Endothelial cell of umbilical vein (primary cell): ENCODE measurements at regions not wholly inside any gene's neighbourhood (a gene's known extent, or its start where the extent isn't known, plus 50 kb on each side); places are given as distances from the start of the nearest gene placed in this dataset.

Source experiments
- BruUV-seq: library from RNA; stranded (reverse); fragments of 400-500 nt; replicated peaks from 2 replicates; lab custom pipeline; 2021; lab: Mats Ljungman, UMichigan
- CTCF ChIA-PET: fragments of 300-600, 350-600 bp; sonication (Branson Sonifier 250); formaldehyde crosslinking; loops from one replicate; lab custom pipeline; 2021; ENCODE audit warnings: antibody characterized with exemption, inconsistent platforms; lab: Charles Lee
- POLR2A ChIA-PET: fragments of 300-600, 350-600 bp; sonication (Branson Sonifier 250); formaldehyde crosslinking; loops from one replicate; lab custom pipeline; 2021; ENCODE audit warnings: antibody characterized with exemption, inconsistent platforms; lab: Charles Lee
- DNase-seq: peaks from one replicate; pipeline ENCODE4 v3.0.0-alpha.2; 2011; ENCODE audit warnings: low read depth, low spot score
- FAIRE-seq: peaks from 2 replicates; lab custom pipeline; 2011; peaks lifted over from hg19 to GRCh38; lab: Jason Lieb, UNC
- H2AFZ ChIP-seq: 2 replicates; pipeline ENCODE4 v1.6.0; 2012; ENCODE audit warnings: low read depth, low read length, control low read depth, inconsistent platforms
- H3K27ac ChIP-seq: 2 replicates; pipeline ENCODE4 v1.5.1; 2011; ENCODE audit warnings: low read depth, mild to moderate bottlenecking, control low read depth, low read length, moderate library complexity; ENCODE audit not compliant: insufficient read depth
- H3K27me3 ChIP-seq, 2 experiments: 2 replicates each; pipeline versions ENCODE4 v1.6.0 to v1.6.1; 2011; ENCODE audit warnings: low read length in 2 of 2, mixed read lengths in 1 of 2; ENCODE audit not compliant: control insufficient read depth in 2 of 2, insufficient read depth in 2 of 2
- H3K36me3 ChIP-seq, 2 experiments: 2 replicates in 1 of 2; 3 replicates in 1 of 2; pipeline ENCODE4 v1.5.1; 2011; ENCODE audit warnings: low read length in 2 of 2, mild to moderate bottlenecking in 1 of 2, moderate library complexity in 1 of 2; ENCODE audit not compliant: control insufficient read depth in 2 of 2, insufficient read depth in 2 of 2; ENCODE audit errors: extremely low read depth in 1 of 2
- H3K4me1 ChIP-seq: 3 replicates; pipeline ENCODE4 v1.5.1; 2011; ENCODE audit warnings: mild to moderate bottlenecking, low read length; ENCODE audit not compliant: control insufficient read depth, insufficient read depth; ENCODE audit errors: extremely low read depth
- H3K4me2 ChIP-seq: 2 replicates; pipeline ENCODE4 v1.6.1; 2011; ENCODE audit warnings: low read length, control low read depth, mixed read lengths; ENCODE audit not compliant: insufficient read depth
- H3K4me3 ChIP-seq, 3 experiments: fragments of 200-600 bp in 1 of 3; sonication (generic), shearing (Covaris generic) in 1 of 3; replicated peaks in 1 of 3; 2 replicates each; pipeline ENCODE4 v1.5.1; 2011 to 2016; ENCODE audit warnings: control low read depth in 3 of 3, low read length in 3 of 3, mild to moderate bottlenecking in 2 of 3, inconsistent platforms in 1 of 3, low read depth in 1 of 3, moderate library complexity in 1 of 3; ENCODE audit not compliant: insufficient read depth in 1 of 3
- H3K79me2 ChIP-seq: 2 replicates; pipeline ENCODE4 v1.6.0; 2012; ENCODE audit warnings: low read length, inconsistent platforms; ENCODE audit not compliant: control insufficient read depth, insufficient read depth
- H3K9ac ChIP-seq: replicated peaks from 2 replicates; pipeline ENCODE3; 2011; ENCODE audit warnings: low read length, control low read depth; ENCODE audit not compliant: insufficient read depth; ENCODE audit errors: extremely low read depth
- H3K9me1 ChIP-seq: replicated peaks from 3 replicates; pipeline ENCODE4 v1.6.0; 2011; ENCODE audit warnings: mild to moderate bottlenecking, low read length; ENCODE audit not compliant: control insufficient read depth, insufficient read depth; ENCODE audit errors: extremely low read depth
- H3K9me3 ChIP-seq: replicated peaks from 2 replicates; pipeline ENCODE4 v1.5.1; 2012; ENCODE audit warnings: low read length, inconsistent platforms; ENCODE audit not compliant: control insufficient read depth, insufficient read depth
- H4K20me1 ChIP-seq: replicated peaks from 2 replicates; pipeline ENCODE3; 2011; ENCODE audit warnings: mild to moderate bottlenecking, low read length; ENCODE audit not compliant: control insufficient read depth, insufficient read depth; ENCODE audit errors: extremely low read depth
- CTCF ChIP-seq, 2 donors: IDR thresholded peaks; 1 replicate in 1 of 2; 2 replicates in 1 of 2; pipeline ENCODE4 v1.5.1; 2011; ENCODE audit warnings: low read length in 2 of 2, mild to moderate bottlenecking in 2 of 2, moderate library complexity in 2 of 2, control low read depth in 1 of 2, inconsistent platforms in 1 of 2, low read depth in 1 of 2; ENCODE audit not compliant: insufficient read depth in 1 of 2; ENCODE audit errors: extremely low read depth in 1 of 2
- EZH2 ChIP-seq: IDR thresholded peaks from 2 replicates; pipeline ENCODE4 v1.6.1; 2012; ENCODE audit warnings: borderline replicate concordance, low read depth, mild to moderate bottlenecking, moderate library complexity, low read length, inconsistent platforms; ENCODE audit not compliant: severe bottlenecking
- FOS ChIP-seq: IDR thresholded peaks from 2 replicates; pipeline ENCODE4 v1.6.1; 2011; ENCODE audit warnings: mild to moderate bottlenecking, low read length, moderate library complexity, borderline replicate concordance; ENCODE audit not compliant: insufficient read depth
- GATA2 ChIP-seq: IDR thresholded peaks from 2 replicates; pipeline ENCODE4 v1.7.0; 2011; ENCODE audit warnings: low read depth, mild to moderate bottlenecking, moderate library complexity, mixed read lengths, low read length; ENCODE audit not compliant: insufficient read length, insufficient read depth
- JUN ChIP-seq: IDR thresholded peaks from 2 replicates; pipeline ENCODE4 v1.6.1; 2011; ENCODE audit warnings: borderline replicate concordance, low read depth; ENCODE audit not compliant: insufficient read length, insufficient read depth
- MYC ChIP-seq: IDR thresholded peaks from one replicate; pipeline ENCODE4 v1.6.1; 2011; ENCODE audit warnings: mild to moderate bottlenecking, low read depth, low read length
- POLR2A ChIP-seq: IDR thresholded peaks from 2 replicates; pipeline ENCODE4 v1.6.1; 2012; ENCODE audit warnings: low read depth, mild to moderate bottlenecking, control low read depth, low read length
- POLR2AphosphoS5 ChIP-seq: IDR thresholded peaks from 2 replicates; pipeline ENCODE4 v1.6.1; 2012; ENCODE audit warnings: low read depth, mild to moderate bottlenecking, control low read depth, low read length, moderate library complexity; ENCODE audit not compliant: insufficient read depth
- dilution Hi-C: fragments of 300-500 bp; cut with MboI; formaldehyde crosslinking; loops from one replicate; pipeline ENCODE4 v1.15.0; 2019; ENCODE audit warnings: low sequenced_read_pairs; ENCODE audit not compliant: extremely low pct_ligation_motif_present
- intact Hi-C: fragments of 100-400 bp; cut with micrococcal nuclease; formaldehyde crosslinking; loops from one replicate; pipeline ENCODE4 v1.10.0; 2022
- TF ChIP-seq, protein P1 (sequence below): IDR thresholded peaks from 2 replicates; pipeline ENCODE4 v1.6.1; 2011; ENCODE audit not compliant: insufficient read depth, insufficient read length

DNA sequence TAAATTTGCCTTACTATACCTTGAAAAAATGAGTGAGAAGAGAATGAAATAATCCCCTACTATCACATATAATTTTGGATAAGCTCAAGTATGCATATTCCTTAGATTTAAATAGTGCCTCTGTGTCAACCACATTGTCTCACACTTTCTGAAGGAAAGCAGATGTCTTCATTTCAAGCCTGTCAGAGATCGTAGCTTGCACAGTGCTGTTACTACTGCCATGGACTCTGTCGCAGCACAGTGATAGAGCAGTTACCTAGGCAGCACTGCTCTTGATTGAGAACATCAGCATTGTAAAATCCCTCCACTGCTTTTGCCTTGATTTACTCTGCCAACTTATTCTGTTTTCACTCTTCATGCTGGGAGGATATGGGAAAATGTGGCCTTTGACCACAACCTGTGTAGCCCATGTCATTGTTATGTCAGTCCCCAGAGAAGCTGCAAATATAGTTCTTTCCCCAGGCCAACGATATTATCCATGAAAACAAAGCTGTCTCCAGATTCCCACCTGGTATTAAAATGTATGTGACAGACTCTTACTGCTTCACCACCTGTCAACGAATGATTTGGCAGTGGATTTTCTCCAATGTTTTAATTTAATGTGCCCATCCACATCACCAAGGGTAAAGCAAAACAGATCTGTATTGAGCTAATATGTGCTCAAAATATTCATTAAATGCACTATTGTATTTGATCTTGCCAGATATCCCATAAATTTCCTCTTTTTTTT, 675.7 kb downstream of the METTL4 start:
- CTCF ChIA-PET: no interaction called here
- Histone ChIP-seq H3K27me3 (no peaks in the 10 kb centered on the region), H3K9me1 (no peaks in the 10 kb centered on the region), H3K4me2 (no peak overlapping the region), H4K20me1 (no peaks in the 10 kb centered on the region), H3K9ac (no peak overlapping the region), H3K4me3 (no peak overlapping the region), H3K27ac (no peak overlapping the region), H3K4me1 (no peaks in the 10 kb centered on the region), H2AFZ (no peak overlapping the region), H3K79me2 (no peaks in the 10 kb centered on the region), H3K36me3 (no peaks in the 10 kb centered on the region), H3K9me3 (no peaks in the 10 kb centered on the region)
- TF ChIP-seq GATA2 (no peak), FOS (no peak), JUN (no peak), CTCF (IDR thresholded peaks at IDR 0.05; ENCODE audit: extremely low read depth in 1 of 2, insufficient read depth in 1 of 2, low read depth in 1 of 2, low read length in 2 of 2) (no peak), POLR2AphosphoS5 (no peak), MYC (no peak), EZH2 (no peak), POLR2A (no peak)
- TF ChIP-seq, protein P1, sequence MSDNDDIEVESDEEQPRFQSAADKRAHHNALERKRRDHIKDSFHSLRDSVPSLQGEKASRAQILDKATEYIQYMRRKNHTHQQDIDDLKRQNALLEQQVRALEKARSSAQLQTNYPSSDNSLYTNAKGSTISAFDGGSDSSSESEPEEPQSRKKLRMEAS: no peak
- POLR2A ChIA-PET: no interaction called here
- DNase-seq (no peak), FAIRE-seq (no peak)
- intact Hi-C loops (no loop called here), dilution Hi-C loops (no loop called here)
- no TSS peak for BruUV-seq
